GM23248 (cell line): ENCODE measurements at regions not wholly inside any gene's neighbourhood (a gene's known extent, or its start where the extent isn't known, plus 50 kb on each side); places are given as distances from the start of the nearest gene placed in this dataset.

Experiments
- DNase-seq: peaks from one replicate; pipeline ENCODE4 v3.0.0-alpha.2; 2015
- H2AFZ ChIP-seq: fragments of 200-600 bp; sonication (generic); 2 replicates; pipeline ENCODE4 v1.6.1; 2016; ENCODE audit warnings: antibody characterized with exemption
- H3F3A ChIP-seq: fragments of 200-600 bp; sonication (generic); 2 replicates; pipeline ENCODE4 v1.6.1; 2016; ENCODE audit warnings: mild to moderate bottlenecking, antibody characterized with exemption, mixed run types; ENCODE audit not compliant: insufficient read depth
- H3K27ac ChIP-seq: fragments of 200-600 bp; sonication (generic); 2 replicates; pipeline ENCODE4 v1.5.1; 2016; ENCODE audit warnings: mild to moderate bottlenecking
- H3K27me3 ChIP-seq: fragments of 200-600 bp; sonication (generic); replicated peaks from 2 replicates; pipeline ENCODE4 v1.6.1; 2016; ENCODE audit warnings: mild to moderate bottlenecking; ENCODE audit not compliant: insufficient read depth
- H3K36me3 ChIP-seq: fragments of 200-600 bp; sonication (generic); 2 replicates; pipeline ENCODE4 v1.6.1; 2016; ENCODE audit warnings: low read depth, mild to moderate bottlenecking
- H3K4me1 ChIP-seq: fragments of 200-600 bp; sonication (generic); 2 replicates; pipeline ENCODE4 v1.6.1; 2016; ENCODE audit warnings: mild to moderate bottlenecking; ENCODE audit not compliant: insufficient read depth
- H3K4me2 ChIP-seq: fragments of 200-600 bp; sonication (generic); one replicate; pipeline ENCODE4 v1.6.1; 2016; ENCODE audit warnings: mild to moderate bottlenecking; ENCODE audit not compliant: unreplicated experiment
- H3K4me3 ChIP-seq: fragments of 200-600 bp; sonication (generic); 2 replicates; pipeline ENCODE4 v1.5.1; 2016; ENCODE audit warnings: mild to moderate bottlenecking
- H3K79me2 ChIP-seq: fragments of 200-600 bp; sonication (generic); 2 replicates; pipeline ENCODE4 v1.6.1; 2016; ENCODE audit warnings: mild to moderate bottlenecking; ENCODE audit not compliant: insufficient read depth
- H3K9ac ChIP-seq: fragments of 200-600 bp; sonication (generic); 2 replicates; pipeline ENCODE4 v1.6.1; 2016; ENCODE audit warnings: mild to moderate bottlenecking
- H3K9me2 ChIP-seq: fragments of 200-600 bp; sonication (generic); 2 replicates; pipeline ENCODE4 v1.6.1; 2016; ENCODE audit warnings: mixed run types, mild to moderate bottlenecking, moderate library complexity; ENCODE audit not compliant: insufficient read depth
- H3K9me3 ChIP-seq: fragments of 200-600 bp; sonication (generic); one replicate; pipeline ENCODE4 v1.6.1; 2017; ENCODE audit warnings: low read depth
- H4K20me1 ChIP-seq: fragments of 200-600 bp; sonication (generic); 2 replicates; pipeline ENCODE4 v1.6.0; 2016; ENCODE audit not compliant: insufficient read depth
- EZH2 ChIP-seq: fragments of 200-600 bp; sonication (generic); IDR thresholded peaks from 2 replicates; pipeline ENCODE4 v1.6.1; 2018; ENCODE audit warnings: antibody characterized with exemption, mild to moderate bottlenecking; ENCODE audit not compliant: insufficient read depth, poor library complexity, severe bottlenecking
- EZH2phosphoT487 ChIP-seq: fragments of 200-600 bp; sonication (generic); IDR thresholded peaks from 2 replicates; pipeline ENCODE4 v1.6.1; 2018; ENCODE audit warnings: antibody characterized with exemption, moderate library complexity, mild to moderate bottlenecking, low read depth; ENCODE audit not compliant: insufficient read depth
- WGBS, 2 experiments: methylation state at CpG; one replicate each; pipeline ENCODE4 v1.1.6; 2015 to 2017; ENCODE audit warnings: low lambda C conversion rate in 2 of 2, low coverage in 1 of 2; ENCODE audit errors: missing lambda C conversion rate in 2 of 2; 5-methylcytosine and 5-hydroxymethylcytosine counted together
- in situ Hi-C: fragments of 300-500 bp; cut with MboI; formaldehyde crosslinking; loops from 2 replicates; pipeline ENCODE4 v1.15.0; 2020

DNA sequence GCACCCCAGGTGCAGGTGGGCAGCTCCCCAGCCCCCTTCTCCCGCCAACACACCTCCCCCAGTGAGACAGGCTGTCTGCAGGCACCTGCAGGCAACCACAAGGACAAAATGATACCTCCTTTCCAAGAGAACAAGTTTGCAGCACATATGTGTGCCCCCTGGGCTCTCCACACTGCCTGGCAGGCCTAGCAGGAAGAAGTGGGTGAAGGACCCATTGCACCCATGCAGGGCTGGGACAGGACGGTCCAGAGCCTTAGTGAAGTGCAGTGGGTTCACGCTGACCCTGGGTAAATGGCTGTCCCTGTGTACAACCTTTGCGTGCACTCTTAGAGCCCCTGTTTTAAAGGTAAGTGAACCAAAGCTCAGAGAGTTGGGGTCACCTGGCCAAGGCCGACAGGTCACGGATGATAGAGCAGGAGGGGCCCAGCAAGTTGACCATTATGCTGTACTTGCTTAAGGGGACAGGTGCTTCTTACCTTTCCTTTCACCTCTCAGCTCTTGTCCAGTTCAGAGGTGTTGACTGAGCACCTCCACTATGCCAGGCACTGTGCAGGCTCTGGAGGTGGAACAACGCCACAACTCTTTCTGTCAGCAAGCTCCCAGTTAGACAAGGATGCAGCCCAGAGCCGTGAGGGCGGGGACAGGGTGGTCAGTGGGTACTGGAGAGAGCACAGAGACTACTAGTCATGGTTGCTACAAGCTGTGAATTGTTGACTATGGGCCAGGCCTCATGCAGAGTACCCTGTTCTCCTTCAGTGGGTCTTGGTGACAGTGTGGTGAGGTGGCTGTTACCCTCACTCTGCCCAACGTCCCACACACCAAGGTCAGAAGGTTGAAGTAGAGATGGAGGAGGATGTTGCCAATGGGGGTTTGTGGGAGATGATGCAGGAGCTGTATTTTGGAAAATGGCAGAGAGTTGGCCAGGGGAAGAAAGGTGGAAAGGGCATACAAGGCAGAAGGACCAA, 125.9 kb downstream of the PAPOLA start:
- no peak overlapping the region for H3K4me2 ChIP-seq
- in situ Hi-C loops, result no loop called here
- H3K9ac ChIP-seq, result no peak overlapping the region
- H3K27me3 ChIP-seq, result peaks cover 19% of the 10 kb centered on the region
- H3K27ac ChIP-seq, result no peak overlapping the region
- H3K9me3 ChIP-seq, result no peaks in the 10 kb centered on the region
- no peaks in the 10 kb centered on the region for H4K20me1 ChIP-seq
- no peaks in the 10 kb centered on the region for H3K79me2 ChIP-seq
- H3K36me3 ChIP-seq, result no peaks in the 10 kb centered on the region
- WGBS, 2 experiments, result 42 to 44% methylated on average over 10 of the region's 10 CpGs
- TF ChIP-seq EZH2phosphoT487, result no peak
- no peak for TF ChIP-seq EZH2
- H2AFZ ChIP-seq, result no peak overlapping the region
- no peak overlapping the region for H3K4me3 ChIP-seq
- no peaks in the 10 kb centered on the region for H3K9me2 ChIP-seq
- no peaks in the 10 kb centered on the region for H3K4me1 ChIP-seq
- DNase-seq, result no peak
- H3F3A ChIP-seq, result no peaks in the 10 kb centered on the region

DNA sequence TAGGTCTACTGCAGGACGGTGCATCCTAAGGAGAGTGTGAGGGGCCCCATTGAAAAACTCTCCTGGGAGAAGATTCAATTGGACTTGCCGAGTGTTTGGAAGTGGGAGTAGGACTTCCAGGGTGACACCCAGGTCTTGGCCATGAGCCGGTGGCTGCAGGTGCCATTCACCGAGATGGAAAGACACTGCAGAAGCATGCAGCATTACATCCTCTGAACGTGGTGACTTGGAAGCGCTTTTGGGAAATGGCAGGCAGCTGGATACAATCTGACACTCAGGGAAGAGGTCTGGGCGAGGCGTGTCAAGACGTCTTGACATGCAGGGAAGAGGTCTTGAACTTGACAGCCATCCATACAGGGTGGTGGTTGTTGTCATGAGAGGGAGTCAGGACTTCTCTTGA, 126.9 kb downstream of the PAPOLA start:
- H4K20me1 ChIP-seq, result no peaks in the 10 kb centered on the region
- no peak for DNase-seq
- no peak overlapping the region for H3K4me2 ChIP-seq
- H3F3A ChIP-seq, result no peaks in the 10 kb centered on the region
- no peaks in the 10 kb centered on the region for H3K79me2 ChIP-seq
- in situ Hi-C loops, result no loop called here
- no peak overlapping the region for H3K4me3 ChIP-seq
- H3K36me3 ChIP-seq, result no peaks in the 10 kb centered on the region
- H3K27ac ChIP-seq, result no peak overlapping the region
- WGBS, 2 experiments, result 5 to 6% methylated on average over 9 of the region's 9 CpGs
- H2AFZ ChIP-seq, result no peak overlapping the region
- peaks cover 19% of the 10 kb centered on the region for H3K27me3 ChIP-seq
- no peaks in the 10 kb centered on the region for H3K9me3 ChIP-seq
- H3K9ac ChIP-seq, result no peak overlapping the region
- TF ChIP-seq EZH2phosphoT487 (no peak), EZH2 (no peak)
- H3K4me1 ChIP-seq, result no peaks in the 10 kb centered on the region
- H3K9me2 ChIP-seq, result no peaks in the 10 kb centered on the region

DNA sequence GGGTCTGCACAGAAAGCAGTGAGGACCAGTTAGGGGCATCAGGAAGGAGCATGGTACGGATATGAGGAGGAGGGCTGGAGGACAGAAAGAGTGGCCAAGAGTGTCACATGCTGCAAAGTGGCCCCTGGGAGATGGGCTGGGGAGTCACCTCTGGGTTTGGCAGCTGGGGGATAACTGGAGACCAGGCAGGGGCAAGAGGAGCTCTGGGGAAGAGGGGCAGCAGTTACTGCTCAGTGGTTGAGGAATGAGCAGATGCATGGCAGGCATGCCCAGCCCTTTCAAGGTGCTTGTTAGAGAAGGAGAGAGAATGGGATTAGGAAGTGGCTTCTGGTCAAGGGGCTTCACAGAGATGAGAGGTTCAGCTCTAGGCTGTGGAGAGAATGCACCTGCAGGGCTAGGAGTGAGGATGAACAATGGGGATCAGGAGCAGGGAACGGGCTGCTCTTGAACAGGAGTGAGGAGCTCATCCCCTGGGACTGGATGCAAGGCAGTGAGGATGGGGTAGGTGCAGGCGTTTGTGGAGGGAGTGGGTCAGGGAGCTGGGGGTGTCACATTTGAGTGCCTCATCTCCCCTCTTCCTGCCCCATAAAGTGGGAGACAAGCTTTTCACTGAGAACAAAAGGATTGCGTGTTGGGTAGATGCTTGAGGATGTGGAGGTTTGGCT, 127.5 kb downstream of the PAPOLA start:
- H2AFZ ChIP-seq, result no peak overlapping the region
- H3K4me1 ChIP-seq, result no peaks in the 10 kb centered on the region
- no peaks in the 10 kb centered on the region for H3F3A ChIP-seq
- no peaks in the 10 kb centered on the region for H4K20me1 ChIP-seq
- peaks cover 16% of the 10 kb centered on the region for H3K27me3 ChIP-seq
- no peaks in the 10 kb centered on the region for H3K9me2 ChIP-seq
- H3K9ac ChIP-seq, result no peak overlapping the region
- no peak overlapping the region for H3K4me2 ChIP-seq
- TF ChIP-seq EZH2phosphoT487 (no peak), EZH2 (no peak)
- no peak for DNase-seq
- no peak overlapping the region for H3K4me3 ChIP-seq
- no peaks in the 10 kb centered on the region for H3K9me3 ChIP-seq
- no peak overlapping the region for H3K27ac ChIP-seq
- H3K79me2 ChIP-seq, result no peaks in the 10 kb centered on the region
- WGBS, 2 experiments, result 24% methylated on average over 4 of the region's 4 CpGs
- in situ Hi-C loops, result no loop called here
- no peaks in the 10 kb centered on the region for H3K36me3 ChIP-seq

DNA sequence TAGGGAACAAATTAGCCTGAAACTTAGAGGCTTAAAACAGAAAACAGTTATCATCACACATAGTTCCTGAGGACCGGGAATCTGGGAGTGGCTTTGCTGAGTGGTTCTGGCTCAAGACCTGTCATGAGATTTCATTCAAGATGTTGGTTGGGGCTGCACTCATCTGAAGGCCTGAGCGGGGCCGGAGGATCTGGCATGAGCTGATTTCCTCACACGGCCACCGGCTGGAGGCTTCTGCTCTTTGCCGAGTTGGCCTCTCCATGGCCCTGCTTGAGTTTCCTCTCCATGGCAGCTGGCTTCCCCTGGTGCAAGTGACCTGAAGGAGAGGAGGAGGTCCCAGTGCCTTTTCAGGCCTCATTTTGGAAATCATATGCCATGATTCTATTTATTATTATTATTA, 128.1 kb downstream of the PAPOLA start:
- in situ Hi-C loops, result no loop called here
- TF ChIP-seq EZH2phosphoT487, result no peak
- TF ChIP-seq EZH2, result no peak

More for the DNA sequence above, 128.1 kb downstream of the PAPOLA start:
- no peak for DNase-seq
- Histone ChIP-seq H3F3A (no peaks in the 10 kb centered on the region), H3K36me3 (no peaks in the 10 kb centered on the region), H3K4me1 (no peaks in the 10 kb centered on the region), H4K20me1 (no peaks in the 10 kb centered on the region), H3K79me2 (no peaks in the 10 kb centered on the region), H3K9ac (no peak overlapping the region), H3K4me3 (no peak overlapping the region), H2AFZ (no peak overlapping the region), H3K9me2 (no peaks in the 10 kb centered on the region), H3K27me3 (peaks cover 10% of the 10 kb centered on the region), H3K4me2 (no peak overlapping the region), H3K9me3 (no peaks in the 10 kb centered on the region), H3K27ac (no peak overlapping the region)
- 57% methylated on average over 6 of the region's 6 CpGs for WGBS, 2 experiments
